ENCODE measurements at regions not wholly inside any gene's neighbourhood (a gene's known extent, or its start where the extent isn't known, plus 50 kb on each side); places are given as distances from the start of the nearest gene placed in this dataset.

GRCh38 chr3:162994165-162994564, 1497.6 kb downstream of the OTOL1 start:
- 0 to 3% methylated on average over 1 of the region's 1 CpG for WGBS, 2 donors
- Histone ChIP-seq H3K27me3 (no peaks in the 10 kb centered on the region), H3K27ac (no peak overlapping the region), H3K4me1 (peaks cover 0 to 5% (median 0%) of the 10 kb centered on the region in 4 donors), H3K4me3 (no peak overlapping the region), H3K9me3 (peaks cover 0 to 14% (median 0%) of the 10 kb centered on the region in 4 donors), H3K36me3 (no peaks in the 10 kb centered on the region)
- TF ChIP-seq CTCF (IDR thresholded peaks at IDR 0.05) (no peak), POLR2A (IDR thresholded peaks at IDR 0.05) (no peak), EP300 (IDR thresholded peaks at IDR 0.05) (no peak)
- no peak for DNase-seq (ENCODE audit: low spot score in 2 of 2)

GRCh38 chr3:162996368-162996767, 1499.8 kb downstream of the OTOL1 start:
- H3K27ac ChIP-seq, result no peak overlapping the region
- H3K4me1 ChIP-seq, result peaks cover 0 to 5% (median 0%) of the 10 kb centered on the region in 4 donors
- no peak for DNase-seq (ENCODE audit: low spot score in 2 of 2)
- H3K9me3 ChIP-seq, result peaks cover 0 to 14% (median 0%) of the 10 kb centered on the region in 4 donors
- H3K36me3 ChIP-seq, result no peaks in the 10 kb centered on the region
- TF ChIP-seq CTCF (IDR thresholded peaks at IDR 0.05) (no peak), POLR2A (IDR thresholded peaks at IDR 0.05) (no peak), EP300 (IDR thresholded peaks at IDR 0.05) (no peak)
- no peak overlapping the region for H3K4me3 ChIP-seq
- H3K27me3 ChIP-seq, result no peaks in the 10 kb centered on the region

- no peak overlapping the region for H3K4me3 ChIP-seq
- no peak overlapping the region for H3K27ac ChIP-seq
- H3K36me3 ChIP-seq, result no peaks in the 10 kb centered on the region
- H3K9me3 ChIP-seq, result peaks cover 0 to 12% (median 0%) of the 10 kb centered on the region in 4 donors
- H3K27me3 ChIP-seq, result no peaks in the 10 kb centered on the region
- TF ChIP-seq POLR2A (IDR thresholded peaks at IDR 0.05) (no peak), CTCF (IDR thresholded peaks at IDR 0.05) (no peak), EP300 (IDR thresholded peaks at IDR 0.05) (no peak)
- no peak for DNase-seq (ENCODE audit: low spot score in 2 of 2)
- H3K4me1 ChIP-seq, result peaks cover 0 to 5% (median 0%) of the 10 kb centered on the region in 4 donors
Observed at GRCh38 chr3:162998205-162998604, 1501.6 kb downstream of the OTOL1 start.

GRCh38 chr3:163011596-163011995, 1515.0 kb downstream of the OTOL1 start:
- Histone ChIP-seq H3K4me3 (no peak overlapping the region), H3K27ac (no peak overlapping the region), H3K27me3 (no peaks in the 10 kb centered on the region), H3K36me3 (no peaks in the 10 kb centered on the region), H3K4me1 (no peaks in the 10 kb centered on the region), H3K9me3 (peaks cover 0 to under 1% (median 0%) of the 10 kb centered on the region in 4 donors)
- TF ChIP-seq POLR2A (IDR thresholded peaks at IDR 0.05) (no peak), CTCF (IDR thresholded peaks at IDR 0.05) (no peak), EP300 (IDR thresholded peaks at IDR 0.05) (no peak)
- WGBS, 2 donors, result 70 to 81% methylated on average over 2 of the region's 2 CpGs
- DNase-seq (ENCODE audit: low spot score in 2 of 2), result no peak

- TF ChIP-seq EP300 (IDR thresholded peaks at IDR 0.05) (no peak), CTCF (IDR thresholded peaks at IDR 0.05) (no peak), POLR2A (IDR thresholded peaks at IDR 0.05) (no peak)
- no peaks in the 10 kb centered on the region for H3K27me3 ChIP-seq
- WGBS, 2 donors, result 57 to 61% methylated on average over 1 of the region's 1 CpG
- H3K4me1 ChIP-seq, result no peaks in the 10 kb centered on the region
- no peaks in the 10 kb centered on the region for H3K36me3 ChIP-seq
- no peak overlapping the region for H3K4me3 ChIP-seq
- DNase-seq (ENCODE audit: low spot score in 2 of 2), result no peak
- peaks cover 0 to 7% (median 0%) of the 10 kb centered on the region in 4 donors for H3K9me3 ChIP-seq
- H3K27ac ChIP-seq, result no peak overlapping the region
Observed at GRCh38 chr3:163016251-163016650, 1519.6 kb downstream of the OTOL1 start.

Data from tibial nerve (tissue), 4 donors.